Endothelial cell (in vitro differentiated cells): ENCODE measurements at regions not wholly inside any gene's neighbourhood (a gene's known extent, or its start where the extent isn't known, plus 50 kb on each side); places are given as distances from the start of the nearest gene placed in this dataset.

Experiments used
- DNase-seq: peaks from one replicate; pipeline ENCODE4 v3.0.0; 2021; ENCODE audit warnings: low spot score
- H3K27ac Mint-ChIP-seq: one replicate; pipeline ENCODE4 v1.8.0; 2021; ENCODE audit warnings: mixed read lengths, inconsistent platforms; ENCODE audit not compliant: unreplicated experiment
- H3K27me3 Mint-ChIP-seq: one replicate; pipeline ENCODE4 v1.8.0; 2021; ENCODE audit warnings: mild to moderate bottlenecking, moderate library complexity, mixed read lengths, inconsistent platforms; ENCODE audit not compliant: unreplicated experiment
- H3K36me3 Mint-ChIP-seq: one replicate; pipeline ENCODE4 v1.8.0; 2021; ENCODE audit warnings: mild to moderate bottlenecking, low read depth, mixed read lengths, inconsistent platforms; ENCODE audit not compliant: unreplicated experiment
- H3K4me1 Mint-ChIP-seq: one replicate; pipeline ENCODE4 v1.8.0; 2021; ENCODE audit warnings: mild to moderate bottlenecking, mixed read lengths, inconsistent platforms; ENCODE audit not compliant: unreplicated experiment
- H3K4me3 Mint-ChIP-seq: one replicate; pipeline ENCODE4 v1.8.0; 2021; ENCODE audit warnings: mild to moderate bottlenecking, mixed read lengths, inconsistent platforms; ENCODE audit not compliant: unreplicated experiment
- H3K9me3 Mint-ChIP-seq: one replicate; pipeline ENCODE4 v1.8.0; 2021; ENCODE audit warnings: mixed read lengths, inconsistent platforms; ENCODE audit not compliant: unreplicated experiment
- TF ChIP-seq, protein P1 (sequence below): fragments of 200-600 bp; sonication (generic); IDR thresholded peaks from one replicate; pipeline ENCODE4 v1.5.0; 2021; ENCODE audit warnings: antibody characterized with exemption; ENCODE audit not compliant: unreplicated experiment

DNA sequence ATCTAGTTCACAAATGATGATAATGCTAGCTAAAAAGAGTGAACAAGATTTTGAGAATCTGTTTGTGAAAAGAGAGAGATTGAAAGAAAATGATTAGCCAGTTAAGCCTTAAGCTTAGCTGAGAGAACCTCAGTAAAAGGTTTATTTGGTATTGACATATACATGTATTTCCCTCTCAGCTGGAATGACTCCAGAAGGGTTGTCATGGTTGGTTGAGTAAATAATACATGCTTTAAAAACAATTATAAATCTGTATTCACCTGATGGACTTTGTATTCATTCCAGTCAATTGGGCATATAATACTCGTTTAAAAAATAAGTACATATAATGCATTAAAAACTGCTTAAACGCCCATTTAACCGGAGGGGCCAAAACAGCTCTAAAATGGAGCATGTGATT is 181.4 kb downstream of the GRB14 start:
- H3K4me3 Mint-ChIP-seq, result no peak overlapping the region
- DNase-seq, result no peak
- TF ChIP-seq, protein P1, sequence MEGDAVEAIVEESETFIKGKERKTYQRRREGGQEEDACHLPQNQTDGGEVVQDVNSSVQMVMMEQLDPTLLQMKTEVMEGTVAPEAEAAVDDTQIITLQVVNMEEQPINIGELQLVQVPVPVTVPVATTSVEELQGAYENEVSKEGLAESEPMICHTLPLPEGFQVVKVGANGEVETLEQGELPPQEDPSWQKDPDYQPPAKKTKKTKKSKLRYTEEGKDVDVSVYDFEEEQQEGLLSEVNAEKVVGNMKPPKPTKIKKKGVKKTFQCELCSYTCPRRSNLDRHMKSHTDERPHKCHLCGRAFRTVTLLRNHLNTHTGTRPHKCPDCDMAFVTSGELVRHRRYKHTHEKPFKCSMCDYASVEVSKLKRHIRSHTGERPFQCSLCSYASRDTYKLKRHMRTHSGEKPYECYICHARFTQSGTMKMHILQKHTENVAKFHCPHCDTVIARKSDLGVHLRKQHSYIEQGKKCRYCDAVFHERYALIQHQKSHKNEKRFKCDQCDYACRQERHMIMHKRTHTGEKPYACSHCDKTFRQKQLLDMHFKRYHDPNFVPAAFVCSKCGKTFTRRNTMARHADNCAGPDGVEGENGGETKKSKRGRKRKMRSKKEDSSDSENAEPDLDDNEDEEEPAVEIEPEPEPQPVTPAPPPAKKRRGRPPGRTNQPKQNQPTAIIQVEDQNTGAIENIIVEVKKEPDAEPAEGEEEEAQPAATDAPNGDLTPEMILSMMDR, result no peak
- no peaks in the 10 kb centered on the region for H3K27me3 Mint-ChIP-seq
- no peaks in the 10 kb centered on the region for H3K9me3 Mint-ChIP-seq
- no peaks in the 10 kb centered on the region for H3K36me3 Mint-ChIP-seq
- H3K4me1 Mint-ChIP-seq, result no peaks in the 10 kb centered on the region
- H3K27ac Mint-ChIP-seq, result no peak overlapping the region

DNA sequence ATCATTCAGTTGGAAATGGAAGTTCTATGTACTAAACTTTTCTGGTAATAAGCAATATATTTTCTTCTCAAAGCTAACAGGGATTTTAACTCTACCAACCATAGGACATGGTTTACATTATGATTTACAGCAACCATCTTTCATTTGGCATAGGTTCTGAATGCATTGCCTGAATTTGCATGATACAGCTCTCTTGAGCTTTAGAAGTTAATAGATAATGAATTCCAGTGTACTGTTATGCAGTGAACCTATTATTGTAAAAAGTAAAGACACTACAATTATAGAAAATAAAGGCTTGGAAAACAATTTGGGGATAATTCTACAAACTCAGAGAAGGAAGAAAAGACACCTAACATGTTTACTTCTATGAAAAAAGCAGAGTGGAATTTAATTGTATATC is 182.0 kb downstream of the GRB14 start:
- Mint-ChIP-seq H3K4me3 (no peak overlapping the region), H3K9me3 (no peaks in the 10 kb centered on the region), H3K27ac (no peak overlapping the region), H3K27me3 (no peaks in the 10 kb centered on the region), H3K36me3 (no peaks in the 10 kb centered on the region), H3K4me1 (no peaks in the 10 kb centered on the region)
- TF ChIP-seq, protein P1, result no peak
- DNase-seq, result no peak

DNA sequence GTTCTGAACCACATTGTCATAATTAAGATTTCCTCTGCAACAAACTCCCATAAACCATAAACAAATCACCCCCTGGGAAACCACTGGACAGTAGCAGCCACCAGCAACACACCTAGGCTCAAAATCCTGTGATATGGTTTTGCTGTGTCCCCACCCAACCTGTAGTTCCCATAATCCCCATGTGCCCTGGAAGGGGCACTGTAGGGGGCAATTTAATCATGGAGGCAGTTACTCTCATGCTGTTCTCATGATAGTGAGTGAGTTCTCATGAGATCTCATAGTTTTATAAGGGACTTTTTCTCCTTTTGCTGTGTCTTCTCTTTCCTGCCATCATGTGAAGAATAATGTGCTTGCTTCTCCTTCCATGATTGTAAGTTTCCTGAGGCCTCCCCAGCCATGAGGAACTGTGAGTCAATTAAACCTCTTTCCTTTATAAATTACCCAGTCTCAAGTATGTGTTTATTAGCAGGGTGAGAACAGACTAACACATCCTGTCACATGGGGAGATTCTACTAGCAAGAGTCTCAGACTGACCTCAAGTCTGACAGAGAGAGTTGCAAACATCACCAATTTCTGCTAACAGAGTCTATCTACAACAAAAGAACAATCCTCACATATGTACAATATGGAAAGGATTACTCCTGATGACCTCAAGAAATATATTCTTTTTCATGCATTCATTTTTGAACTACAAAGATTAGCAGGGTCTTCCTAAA is 182.6 kb downstream of the GRB14 start:
- no peaks in the 10 kb centered on the region for H3K4me1 Mint-ChIP-seq
- no peaks in the 10 kb centered on the region for H3K27me3 Mint-ChIP-seq
- H3K9me3 Mint-ChIP-seq, result no peaks in the 10 kb centered on the region
- DNase-seq, result no peak
- no peaks in the 10 kb centered on the region for H3K36me3 Mint-ChIP-seq
- H3K27ac Mint-ChIP-seq, result no peak overlapping the region
- TF ChIP-seq, protein P1, result no peak
- H3K4me3 Mint-ChIP-seq, result no peak overlapping the region

DNA sequence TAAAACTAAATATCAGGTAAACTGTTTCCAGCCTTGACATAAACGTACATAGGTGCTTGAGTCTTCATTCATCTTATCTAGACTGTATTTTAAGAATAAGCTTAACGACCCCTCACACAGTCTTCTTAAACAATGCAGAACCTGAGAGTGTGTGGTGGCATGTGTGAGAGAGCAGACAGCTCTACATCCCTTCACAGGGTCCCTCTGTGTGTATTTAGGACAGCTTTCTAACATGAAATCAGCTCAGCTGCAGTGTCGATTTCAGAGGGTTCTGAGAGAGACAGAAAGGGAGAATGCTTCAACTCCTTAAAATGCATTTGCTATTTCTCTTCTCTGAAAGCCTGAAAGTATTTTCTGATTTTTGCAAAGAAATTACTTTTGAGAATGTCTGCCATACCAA is 185.2 kb downstream of the GRB14 start:
- TF ChIP-seq, protein P1, result no peak
- no peaks in the 10 kb centered on the region for H3K4me1 Mint-ChIP-seq
- no peaks in the 10 kb centered on the region for H3K9me3 Mint-ChIP-seq
- H3K27me3 Mint-ChIP-seq, result no peaks in the 10 kb centered on the region
- H3K27ac Mint-ChIP-seq, result no peak overlapping the region
- DNase-seq, result no peak
- no peaks in the 10 kb centered on the region for H3K36me3 Mint-ChIP-seq
- no peak overlapping the region for H3K4me3 Mint-ChIP-seq

DNA sequence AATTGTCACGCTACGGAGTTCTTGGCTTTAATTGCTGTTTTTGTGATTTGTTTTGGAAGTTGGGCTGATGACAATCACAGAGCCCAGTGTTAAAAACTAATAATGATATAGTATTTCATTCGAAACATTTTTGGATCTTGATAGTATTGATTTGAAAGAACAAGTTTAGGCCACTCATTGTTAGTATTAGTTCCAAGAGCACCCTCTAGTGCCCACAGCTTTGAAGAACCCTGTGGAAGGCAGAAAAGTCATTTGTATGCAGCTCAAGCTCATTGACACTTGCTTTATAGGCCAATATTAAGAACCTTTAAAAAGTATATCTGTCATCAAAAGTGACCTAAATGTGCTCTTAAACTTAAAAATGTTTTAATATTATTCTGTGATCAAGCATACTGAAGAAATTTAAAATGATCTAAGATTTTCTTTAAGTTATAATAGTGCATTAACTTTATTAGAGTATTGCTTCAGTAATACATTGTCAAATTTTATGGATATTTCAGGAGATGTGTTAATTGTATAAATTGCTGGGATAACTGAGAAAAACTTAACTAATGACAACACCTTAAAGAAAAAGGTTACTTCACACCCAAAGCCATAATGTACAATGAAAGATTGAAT is 191.0 kb downstream of the GRB14 start:
- no peaks in the 10 kb centered on the region for H3K9me3 Mint-ChIP-seq
- TF ChIP-seq, protein P1, result no peak
- H3K36me3 Mint-ChIP-seq, result no peaks in the 10 kb centered on the region
- no peak overlapping the region for H3K27ac Mint-ChIP-seq
- peak; percentile 34 for DNase-seq
- H3K4me1 Mint-ChIP-seq, result peaks cover 5% of the 10 kb centered on the region
- no peaks in the 10 kb centered on the region for H3K27me3 Mint-ChIP-seq
- H3K4me3 Mint-ChIP-seq, result no peak overlapping the region
